ENCODE measurements at regions not wholly inside any gene's neighbourhood (a gene's known extent, or its start where the extent isn't known, plus 50 kb on each side); places are given as distances from the start of the nearest gene placed in this dataset.
"Not testable (repeated sequence)": the region's sequence is repeated elsewhere in the genome, so short reads cannot be mapped to it uniquely, and the experiment has no call there.

DNA sequence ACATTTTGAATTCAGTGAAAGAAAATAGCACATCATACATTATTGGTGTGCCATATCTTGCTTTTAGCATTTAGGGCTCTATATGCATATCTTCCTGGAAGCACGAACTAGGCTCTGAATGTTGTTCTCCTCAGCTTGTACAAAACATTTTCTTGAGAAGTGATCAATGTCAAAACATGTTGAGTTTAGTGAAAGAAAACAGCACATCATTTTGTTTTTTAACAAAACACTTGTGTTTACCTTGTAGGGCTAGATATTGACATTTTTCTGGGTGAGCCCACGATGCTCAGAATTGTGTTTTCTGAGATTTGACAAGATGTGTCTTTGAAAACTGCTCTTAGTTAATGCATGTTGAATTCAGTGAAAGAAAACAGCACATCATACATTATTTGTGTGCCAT, 81.0 kb downstream of the ASCL4 start:
- DNase-seq (ENCODE audit: insufficient read length) = no peak
- FAIRE-seq = peak; percentile 36
- no peak for TF ChIP-seq TAF1 (IDR thresholded peaks at IDR 0.05; ENCODE audit: borderline replicate concordance, low read depth, low read length)
- TF ChIP-seq POLR2AphosphoS5 (IDR thresholded peaks at IDR 0.05; ENCODE audit: low read depth, low read length) = no peak

DNA sequence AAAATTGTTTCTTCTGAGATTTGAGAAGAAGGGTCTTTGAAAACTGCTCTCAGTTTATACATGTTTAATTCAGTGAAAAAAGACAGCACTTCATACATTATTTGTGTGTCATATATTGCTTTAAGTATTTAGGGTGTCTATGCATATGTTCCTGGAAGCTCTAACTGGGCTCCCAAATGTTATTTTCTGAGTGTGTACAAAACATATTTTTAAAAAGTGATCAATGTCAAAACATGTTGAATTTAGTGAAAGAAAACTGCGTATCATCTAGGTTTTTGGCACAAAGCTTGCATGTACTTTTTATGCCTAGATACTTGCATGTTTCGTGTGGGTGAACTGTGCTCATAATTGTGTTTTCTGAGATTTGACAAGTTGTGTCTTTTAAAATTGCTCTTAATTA, 81.6 kb downstream of the ASCL4 start:
- FAIRE-seq = no peak
- TF ChIP-seq TAF1 (IDR thresholded peaks at IDR 0.05; ENCODE audit: borderline replicate concordance, low read depth, low read length) (no peak), POLR2AphosphoS5 (IDR thresholded peaks at IDR 0.05; ENCODE audit: low read depth, low read length) (no peak), POLR2A (IDR thresholded peaks at IDR 0.05; ENCODE audit: low read depth, low read length) (no peak)
- no peak for DNase-seq (ENCODE audit: insufficient read length)

DNA sequence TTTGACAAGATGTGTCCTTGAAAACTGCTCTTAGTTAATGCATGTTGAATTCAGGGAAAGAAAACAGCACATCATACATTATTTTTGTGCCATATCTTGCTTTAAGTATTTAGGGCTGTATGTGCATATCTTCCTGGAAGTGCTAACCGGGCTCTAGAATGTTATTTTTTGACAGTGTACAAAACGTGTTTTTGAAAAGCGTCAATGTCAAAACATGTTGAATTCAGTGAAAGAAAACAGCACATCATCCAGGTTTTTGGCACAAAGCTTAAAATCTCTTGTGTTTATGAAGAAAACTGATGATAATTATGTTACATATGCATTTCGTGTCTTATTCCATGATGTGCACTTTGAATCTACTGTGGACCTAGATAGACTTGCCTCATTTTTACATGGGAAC, 82.7 kb downstream of the ASCL4 start:
- FAIRE-seq (no peak), DNase-seq (ENCODE audit: insufficient read length) (no peak)
- no peak for TF ChIP-seq POLR2AphosphoS5 (IDR thresholded peaks at IDR 0.05; ENCODE audit: low read depth, low read length)
- no peak for TF ChIP-seq TAF1 (IDR thresholded peaks at IDR 0.05; ENCODE audit: borderline replicate concordance, low read depth, low read length)

DNA sequence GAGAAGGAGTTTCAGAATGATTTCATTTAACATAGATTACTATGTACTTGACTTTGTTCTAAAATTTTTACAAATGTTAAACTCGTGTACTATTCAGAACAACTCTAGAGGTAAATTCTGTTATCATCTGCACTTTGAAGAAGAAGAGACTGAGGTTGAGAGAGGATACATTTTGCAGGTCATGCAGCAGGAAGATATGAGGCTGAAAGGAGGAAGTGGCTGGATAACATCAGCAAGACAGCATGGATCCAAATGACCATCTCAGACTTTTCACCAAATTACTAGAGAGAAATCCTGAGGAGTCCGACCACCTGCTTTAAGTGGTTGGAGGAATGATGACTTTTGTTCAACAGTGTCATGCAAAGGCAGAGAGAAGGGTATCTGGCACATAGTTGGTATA, 84.9 kb downstream of the ASCL4 start:
- FAIRE-seq = no peak
- TF ChIP-seq TAF1 (IDR thresholded peaks at IDR 0.05; ENCODE audit: borderline replicate concordance, low read depth, low read length) (no peak), POLR2AphosphoS5 (IDR thresholded peaks at IDR 0.05; ENCODE audit: low read depth, low read length) (no peak), POLR2A (IDR thresholded peaks at IDR 0.05; ENCODE audit: low read depth, low read length) (no peak)
- DNase-seq (ENCODE audit: insufficient read length) = no peak

DNA sequence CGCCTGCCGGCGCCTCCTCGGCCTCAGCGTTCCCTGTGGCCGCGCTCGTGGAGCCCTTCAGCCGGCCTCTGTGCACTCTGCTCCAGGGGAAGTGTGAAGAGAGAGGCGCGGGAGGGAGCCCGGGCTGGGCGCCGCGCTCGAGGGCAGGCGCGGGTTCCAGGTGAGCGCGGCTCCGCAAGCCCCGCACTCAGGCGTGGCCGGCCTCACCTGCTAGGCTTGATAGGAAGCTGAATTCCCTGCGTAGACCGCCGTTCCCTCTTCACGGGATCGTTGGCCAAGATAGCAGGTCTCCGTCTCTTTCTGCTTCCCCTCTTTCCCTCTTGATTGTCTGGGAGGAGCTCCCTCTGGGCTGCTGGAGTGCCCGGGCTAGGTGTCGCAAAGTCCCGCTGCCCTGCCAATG, 89.7 kb downstream of the ASCL4 start:
- DNase-seq (ENCODE audit: insufficient read length) (no peak), FAIRE-seq (no peak)
- TF ChIP-seq TAF1 (IDR thresholded peaks at IDR 0.05; ENCODE audit: borderline replicate concordance, low read depth, low read length) (no peak), POLR2AphosphoS5 (IDR thresholded peaks at IDR 0.05; ENCODE audit: low read depth, low read length) (no peak), POLR2A (IDR thresholded peaks at IDR 0.05; ENCODE audit: low read depth, low read length) (no peak)

DNA sequence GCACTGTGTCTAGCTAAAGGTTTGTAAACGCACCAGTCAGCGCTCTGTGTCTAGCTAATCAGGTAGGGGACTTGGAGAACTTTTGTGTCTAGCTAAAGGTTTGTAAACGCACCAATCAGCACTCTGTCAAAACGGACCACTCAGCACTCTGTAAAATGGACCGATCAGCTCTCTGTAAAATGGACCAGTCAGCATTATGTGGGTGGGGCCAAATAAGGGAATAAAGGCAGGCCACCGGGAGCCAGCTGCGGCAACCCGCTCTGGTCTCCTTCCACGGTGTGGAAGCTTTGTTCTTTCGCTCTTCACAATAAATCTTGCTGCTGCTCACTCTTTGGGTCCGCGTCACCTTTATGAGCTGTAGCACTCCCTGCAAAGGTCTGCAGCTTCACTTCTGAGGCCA, 90.2 kb downstream of the ASCL4 start:
- FAIRE-seq; DNase-seq (ENCODE audit: insufficient read length): not testable (repeated sequence)

DNA sequence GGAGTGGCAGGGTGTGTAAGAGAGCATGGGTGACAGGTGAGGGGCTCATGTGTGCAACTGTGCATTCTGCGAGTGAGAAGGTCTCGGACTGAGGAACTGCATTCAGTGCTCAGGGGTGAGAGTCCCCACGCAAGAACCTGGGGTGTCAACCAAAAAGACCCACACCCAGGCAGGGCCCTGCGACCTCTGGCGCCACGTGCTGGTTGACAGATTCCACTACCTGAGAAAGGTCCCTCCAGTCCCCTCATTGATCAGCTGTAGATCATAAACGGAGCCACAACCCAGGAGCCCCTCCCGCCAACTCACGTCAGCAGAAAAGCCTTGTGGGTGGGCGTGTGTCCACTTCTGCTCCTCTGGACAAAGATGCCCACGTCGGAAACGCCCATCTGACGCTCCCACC, 98.7 kb downstream of the ASCL4 start:
- no peak for DNase-seq (ENCODE audit: insufficient read length)
- FAIRE-seq = no peak
- TF ChIP-seq POLR2A (IDR thresholded peaks at IDR 0.05; ENCODE audit: low read depth, low read length) (no peak), POLR2AphosphoS5 (IDR thresholded peaks at IDR 0.05; ENCODE audit: low read depth, low read length) (no peak), TAF1 (IDR thresholded peaks at IDR 0.05; ENCODE audit: borderline replicate concordance, low read depth, low read length) (no peak)

DNA sequence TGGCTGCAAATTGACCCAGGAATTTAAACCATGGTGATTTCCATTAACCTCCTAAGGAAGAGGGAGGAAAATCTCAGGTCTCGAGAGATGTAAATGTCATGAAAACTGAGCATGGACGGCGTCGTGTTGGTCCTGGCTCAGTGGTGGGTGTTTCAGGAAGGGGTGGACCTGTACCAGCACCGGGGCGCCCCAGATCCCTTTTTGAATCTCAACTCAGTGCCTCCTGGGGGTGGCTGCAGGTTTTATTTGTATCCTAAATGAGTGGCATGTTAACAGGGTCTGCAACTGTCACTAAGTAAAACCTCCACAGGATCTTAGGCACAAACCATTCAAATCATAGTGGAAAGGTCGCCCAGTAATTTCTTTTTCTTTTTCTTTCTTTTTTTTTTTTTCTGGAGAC, 101.3 kb downstream of the ASCL4 start:
- FAIRE-seq (no peak), DNase-seq (ENCODE audit: insufficient read length) (no peak)
- TF ChIP-seq POLR2A (IDR thresholded peaks at IDR 0.05; ENCODE audit: low read depth, low read length) = no peak
- TF ChIP-seq TAF1 (IDR thresholded peaks at IDR 0.05; ENCODE audit: borderline replicate concordance, low read depth, low read length) = no peak

DNA sequence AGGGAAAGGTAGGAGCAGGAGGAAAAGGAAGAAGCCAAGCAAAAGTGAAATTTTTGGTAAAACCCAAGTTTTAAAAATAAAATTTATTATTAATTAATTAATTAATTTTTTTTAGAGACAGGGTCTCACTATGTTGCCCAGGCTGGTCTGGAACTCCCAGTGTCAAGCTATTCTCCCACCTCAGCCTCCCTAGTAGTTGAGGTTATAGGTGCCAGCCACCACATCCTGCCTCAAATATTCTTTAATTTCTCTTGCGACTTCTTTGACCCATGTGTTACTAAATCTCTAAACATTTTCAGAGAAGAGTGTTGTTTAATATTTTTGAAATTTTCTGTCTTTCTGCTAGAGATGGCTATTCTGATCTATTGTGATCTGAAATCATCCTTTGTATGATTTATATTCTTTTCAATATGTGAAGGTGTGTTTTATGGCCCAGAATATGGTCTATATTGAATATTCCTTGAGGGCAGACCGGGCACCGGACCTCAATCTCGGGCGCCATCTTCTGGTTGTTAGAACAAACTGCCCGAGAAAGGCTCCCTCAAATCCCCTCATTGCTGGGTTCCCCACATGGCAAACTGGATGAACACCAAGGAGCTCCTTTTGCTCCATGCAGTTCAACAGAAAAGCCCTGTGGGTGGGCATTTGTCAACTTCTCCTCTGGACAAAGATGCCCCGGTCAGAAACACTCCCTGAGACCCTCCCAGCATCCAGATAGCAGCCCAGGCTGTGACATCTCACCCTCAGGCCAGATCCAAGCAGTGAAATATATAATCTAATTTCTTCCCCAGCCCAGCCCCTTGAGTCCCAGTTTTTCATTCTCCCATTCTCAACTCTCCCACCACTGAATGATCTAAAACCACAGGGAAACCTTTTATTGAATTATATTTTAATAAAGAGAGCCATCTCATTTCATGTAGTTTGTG, 110.5 kb downstream of the ASCL4 start:
- DNase-seq (ENCODE audit: insufficient read length) (peak; percentile 28), FAIRE-seq (peak; percentile 75)
- no peak for TF ChIP-seq POLR2A (IDR thresholded peaks at IDR 0.05; ENCODE audit: low read depth, low read length)

DNA sequence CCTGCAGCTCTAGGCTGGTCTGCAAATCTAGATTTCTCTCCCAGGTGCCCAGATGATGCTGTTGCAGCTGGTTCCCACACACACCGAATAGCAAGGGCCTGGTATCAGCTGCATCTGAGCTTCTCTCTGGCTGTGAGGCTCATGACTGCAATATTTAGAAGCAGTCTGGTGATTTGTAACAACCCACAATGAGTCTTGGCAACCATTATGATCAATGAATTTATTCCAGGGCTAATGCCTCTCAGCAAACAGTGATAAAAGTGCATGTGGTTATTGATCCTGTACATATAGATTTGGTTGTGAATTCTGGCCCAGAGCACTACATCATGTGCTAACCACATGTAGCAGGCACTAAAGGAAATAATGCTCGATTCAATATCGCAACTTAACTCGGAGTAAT, 114.3 kb downstream of the ASCL4 start:
- FAIRE-seq (no peak), DNase-seq (ENCODE audit: insufficient read length) (no peak)
- TF ChIP-seq TAF1 (IDR thresholded peaks at IDR 0.05; ENCODE audit: borderline replicate concordance, low read depth, low read length) (no peak), POLR2A (IDR thresholded peaks at IDR 0.05; ENCODE audit: low read depth, low read length) (no peak)

DNA sequence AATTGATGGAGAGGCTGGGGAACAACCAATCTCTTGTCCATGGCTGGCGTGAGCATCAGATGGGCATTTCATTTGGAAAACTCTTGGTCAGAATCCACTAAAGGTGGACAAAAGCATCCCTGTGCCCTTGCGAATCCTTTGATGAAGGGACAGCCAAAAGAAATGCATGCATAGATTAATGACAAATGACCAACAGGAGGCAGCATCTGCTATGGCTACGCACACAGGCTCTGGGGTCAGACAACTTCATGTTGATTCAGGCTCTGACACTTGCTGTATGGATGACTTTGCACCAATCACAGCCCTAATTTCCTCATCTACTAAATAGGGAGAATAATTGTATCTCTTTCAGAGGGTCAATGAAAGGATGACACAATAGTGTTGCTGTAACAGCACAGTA, 117.5 kb downstream of the ASCL4 start:
- no peak for FAIRE-seq
- no peak for TF ChIP-seq TAF1 (IDR thresholded peaks at IDR 0.05; ENCODE audit: borderline replicate concordance, low read depth, low read length)
- TF ChIP-seq POLR2A (IDR thresholded peaks at IDR 0.05; ENCODE audit: low read depth, low read length) = no peak
- TF ChIP-seq POLR2AphosphoS5 (IDR thresholded peaks at IDR 0.05; ENCODE audit: low read depth, low read length) = no peak
- no peak for DNase-seq (ENCODE audit: insufficient read length)

DNA sequence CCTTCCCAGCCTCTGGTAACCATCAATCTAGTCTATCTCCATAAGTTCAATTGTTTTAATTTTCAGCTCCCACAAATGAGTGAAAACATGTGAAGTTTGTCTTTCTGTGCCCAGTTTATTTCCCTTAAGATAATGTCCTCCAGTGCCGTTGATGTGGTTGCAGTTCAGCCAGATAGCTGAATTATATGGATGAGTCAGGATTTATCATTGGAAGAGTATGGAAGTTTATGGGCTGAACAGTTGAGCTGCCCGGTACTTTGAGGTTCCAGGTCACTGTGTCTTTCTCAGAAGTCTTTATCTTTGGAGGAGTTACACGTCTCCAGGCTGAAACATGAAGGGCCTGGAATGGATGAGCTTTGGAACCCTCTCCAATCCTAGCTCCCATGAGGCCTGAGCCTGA, 120.1 kb downstream of the ASCL4 start:
- TF ChIP-seq POLR2A (IDR thresholded peaks at IDR 0.05; ENCODE audit: low read depth, low read length) (no peak), POLR2AphosphoS5 (IDR thresholded peaks at IDR 0.05; ENCODE audit: low read depth, low read length) (no peak), TAF1 (IDR thresholded peaks at IDR 0.05; ENCODE audit: borderline replicate concordance, low read depth, low read length) (no peak)
- no peak for DNase-seq (ENCODE audit: insufficient read length)
- no peak for FAIRE-seq

DNA sequence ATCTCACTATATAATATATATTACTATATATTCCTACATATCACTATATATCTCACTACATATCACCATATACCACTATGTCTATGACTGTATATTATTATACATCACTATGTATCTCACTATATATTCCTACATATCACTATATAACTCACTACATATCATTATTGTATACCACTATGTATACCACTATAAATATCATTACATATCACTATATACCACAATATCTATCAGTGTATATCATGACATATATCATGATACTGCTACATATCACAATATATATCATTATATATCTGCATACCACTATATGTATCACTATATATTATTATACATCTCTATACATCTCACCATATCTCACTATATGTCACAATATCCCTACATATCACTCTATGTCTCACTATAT, 121.5 kb downstream of the ASCL4 start:
- no peak for FAIRE-seq
- TF ChIP-seq TAF1 (IDR thresholded peaks at IDR 0.05; ENCODE audit: borderline replicate concordance, low read depth, low read length) (no peak), POLR2AphosphoS5 (IDR thresholded peaks at IDR 0.05; ENCODE audit: low read depth, low read length) (no peak), POLR2A (IDR thresholded peaks at IDR 0.05; ENCODE audit: low read depth, low read length) (no peak)
- no peak for DNase-seq (ENCODE audit: insufficient read length)
